GM18508 (cell line): ENCODE measurements at regions not wholly inside any gene's neighbourhood (a gene's known extent, or its start where the extent isn't known, plus 50 kb on each side); places are given as distances from the start of the nearest gene placed in this dataset.
"Not testable (repeated sequence)": the region's sequence is repeated elsewhere in the genome, so short reads cannot be mapped to it uniquely, and the experiment has no call there.

Source experiments
- ATAC-seq: cut with Tn5 transposase; IDR thresholded peaks from one replicate; pipeline ENCODE4 v1.9.1; 2021; ENCODE audit warnings: moderate number of reproducible peaks; ENCODE audit not compliant: insufficient read depth, unreplicated experiment

DNA sequence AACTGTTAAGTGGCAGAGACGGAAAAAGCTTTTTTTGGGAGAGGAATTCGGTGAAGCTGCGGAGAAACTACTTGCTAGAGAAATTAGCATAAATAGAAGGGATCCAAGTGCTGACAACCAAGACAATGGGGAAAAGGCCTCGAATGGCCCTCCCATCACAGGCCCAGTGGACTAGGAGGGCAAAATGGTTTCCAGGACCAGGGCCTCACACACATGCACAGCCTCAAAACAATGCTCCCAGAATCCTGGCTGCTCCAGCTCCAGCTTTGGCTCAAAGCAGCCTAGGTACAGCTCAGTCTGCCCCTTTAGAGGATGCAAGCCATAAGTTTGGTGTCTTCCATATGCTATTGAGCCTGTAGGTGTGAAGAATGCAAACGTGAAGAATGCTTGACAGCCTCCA, 388.2 kb downstream of the OTOL1 start:
- ATAC-seq: no peak

DNA sequence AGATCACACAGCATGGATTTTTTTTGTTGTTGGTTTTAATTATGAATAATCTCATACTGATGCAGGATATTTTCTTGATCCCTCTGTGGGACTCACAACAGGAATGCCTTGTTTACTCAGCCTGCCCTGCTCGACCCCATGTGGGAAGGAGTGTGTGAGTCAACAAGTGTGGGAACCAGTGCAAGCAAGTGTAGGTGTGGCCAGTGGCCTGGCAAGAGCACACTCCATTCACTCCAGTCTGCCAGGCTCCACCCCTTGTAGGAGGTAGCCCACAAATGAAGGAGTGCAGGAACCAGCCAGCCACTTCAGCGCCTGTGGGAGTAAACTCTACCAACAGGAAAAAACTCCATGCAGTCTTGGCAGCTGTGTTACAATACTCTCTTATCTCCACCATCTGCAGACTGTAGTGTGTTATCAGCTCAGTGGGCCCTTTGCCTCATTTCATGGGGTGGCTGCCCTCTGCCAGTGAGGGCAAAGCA, 393.6 kb downstream of the OTOL1 start:
- no peak for ATAC-seq

DNA sequence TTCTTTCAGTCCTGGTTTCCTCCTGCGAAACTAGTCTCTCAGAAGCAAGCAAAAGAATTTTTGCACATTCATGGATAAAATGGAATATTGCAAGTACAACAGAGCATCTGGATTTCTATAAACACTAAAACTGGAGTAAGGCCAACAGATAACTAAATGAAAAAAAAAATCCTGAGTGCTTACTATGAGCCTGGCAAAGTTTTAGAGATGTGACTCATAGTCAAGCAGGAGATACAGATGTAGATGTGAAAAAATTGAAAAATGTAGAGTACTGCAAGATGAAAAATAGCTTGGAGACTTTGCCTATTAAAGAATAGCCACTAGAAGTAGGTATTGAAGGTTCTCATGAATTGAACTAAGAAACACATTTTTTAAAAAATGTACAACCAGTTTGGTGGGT, 397.4 kb downstream of the OTOL1 start:
- ATAC-seq: no peak

DNA sequence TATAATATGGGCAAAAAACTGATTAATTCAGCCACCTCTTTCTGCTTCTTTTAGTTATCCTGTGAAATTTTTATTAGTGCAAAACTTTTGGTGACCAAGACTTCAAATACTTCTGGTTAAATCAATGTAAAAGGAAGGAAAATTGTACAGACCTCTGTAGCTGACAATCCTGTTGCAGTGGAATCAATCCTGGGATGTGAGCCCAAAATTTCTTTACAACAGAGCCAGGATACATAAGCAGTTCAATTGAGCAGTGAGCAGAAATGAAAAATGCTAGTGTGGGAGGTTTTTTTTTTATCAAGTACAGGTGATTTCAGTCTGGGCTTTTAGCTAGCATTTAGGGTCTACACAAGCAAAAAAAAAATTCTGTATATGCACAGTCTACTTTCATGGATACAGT, 398.0 kb downstream of the OTOL1 start:
- no peak for ATAC-seq

DNA sequence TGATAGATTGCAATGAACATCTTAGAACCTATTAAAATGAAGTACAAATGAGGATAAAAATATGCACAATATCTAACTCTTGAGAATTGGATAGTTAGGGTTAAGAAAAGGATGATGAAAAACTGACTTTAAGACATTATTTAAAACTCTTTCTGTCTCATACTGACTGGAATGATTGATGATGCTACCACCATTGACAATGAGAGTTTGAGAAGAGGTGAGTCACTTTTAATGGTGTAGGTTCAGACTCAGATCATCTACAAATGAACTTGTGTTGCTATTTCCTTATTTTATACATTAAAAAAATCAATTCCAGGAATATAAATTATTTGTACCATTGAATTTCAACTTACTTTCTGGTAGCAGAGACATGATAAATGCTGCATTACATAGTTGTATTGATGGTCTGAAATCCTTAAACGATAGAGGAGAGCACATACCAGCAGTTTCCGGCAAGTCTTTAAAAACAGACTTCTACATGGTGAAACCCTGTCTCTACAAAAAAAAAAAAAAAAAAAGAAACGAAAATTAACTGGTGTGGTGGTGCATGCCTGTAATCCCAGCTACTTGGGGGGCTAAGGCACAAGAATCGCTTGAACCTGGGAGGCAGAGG, 409.0 kb downstream of the OTOL1 start:
- ATAC-seq: no peak

DNA sequence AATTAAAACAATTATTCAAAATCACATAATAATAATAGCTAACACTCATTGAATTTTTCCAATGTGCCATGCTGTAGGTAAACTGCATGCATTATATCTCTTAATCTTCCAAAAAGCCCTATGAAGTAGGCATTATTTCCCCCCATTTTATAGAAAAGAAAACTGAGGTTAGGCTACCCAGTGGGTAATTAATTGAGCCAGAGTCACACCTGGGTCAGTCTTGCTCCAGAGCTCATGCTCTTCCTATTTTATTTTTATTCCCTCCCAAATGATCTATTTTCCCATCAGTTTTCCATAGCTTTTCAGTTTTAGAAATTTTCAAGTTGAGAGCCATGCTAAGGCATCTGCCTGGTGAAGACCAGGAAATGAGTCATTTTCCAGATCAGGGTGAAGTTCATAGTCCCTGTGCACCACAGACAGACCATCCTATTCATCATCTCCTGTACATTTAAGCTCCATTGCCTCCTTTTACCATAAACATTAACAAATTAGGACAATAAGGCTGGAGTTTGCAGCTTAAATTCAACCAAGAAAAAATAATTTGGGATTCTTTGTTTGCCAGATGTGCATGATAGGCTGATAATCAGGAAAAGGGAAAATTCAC, 417.3 kb downstream of the OTOL1 start:
- no peak for ATAC-seq

DNA sequence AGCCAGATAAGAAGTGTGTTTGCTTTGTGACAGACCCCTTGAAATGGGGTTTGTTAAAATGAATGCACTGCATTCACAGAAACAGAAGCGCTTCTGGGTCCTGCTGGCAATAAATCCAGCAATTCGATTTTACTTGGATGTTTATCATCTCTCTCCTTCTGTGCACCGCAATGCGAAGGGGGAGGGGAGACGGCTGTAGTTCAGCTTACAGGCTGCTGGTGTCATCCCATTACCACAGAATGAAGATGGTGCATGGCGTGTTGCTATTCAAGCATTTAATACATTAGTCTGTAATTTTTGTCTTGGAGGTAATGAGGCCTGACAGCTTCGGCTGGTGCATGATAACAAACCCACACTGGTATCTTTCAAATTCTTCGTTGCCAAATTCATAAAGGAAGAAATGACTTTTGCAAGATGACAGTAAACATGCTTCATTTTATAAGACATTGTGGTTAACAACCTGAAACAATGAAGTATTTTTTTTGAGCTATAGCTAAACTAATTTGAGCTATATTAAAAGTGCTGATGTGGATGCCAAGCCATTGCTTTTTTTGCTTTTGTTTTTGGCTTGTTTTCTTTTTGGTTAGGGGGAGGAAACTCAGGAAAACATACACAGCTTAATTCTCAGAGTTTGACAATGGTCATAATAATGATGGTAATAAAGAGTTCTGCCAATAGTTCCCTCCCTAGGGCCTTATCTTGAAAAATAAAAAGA, 418.3 kb downstream of the OTOL1 start:
- ATAC-seq: no peak

DNA sequence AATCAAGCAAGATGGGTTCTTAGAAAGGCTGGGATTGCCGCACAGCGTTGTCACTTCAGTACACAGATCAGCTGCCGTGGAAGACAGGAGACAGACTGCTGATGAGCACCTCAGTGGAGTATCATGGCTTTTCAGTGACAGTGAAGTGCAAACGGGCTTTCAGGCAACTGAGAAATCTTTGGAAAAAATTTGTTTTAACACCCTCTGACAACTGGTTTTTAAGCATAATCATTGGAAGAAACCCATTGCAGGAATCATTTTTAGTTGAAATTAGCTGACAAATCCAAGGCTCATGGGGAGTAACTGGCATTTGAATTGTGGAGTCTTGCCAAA, 418.8 kb downstream of the OTOL1 start:
- ATAC-seq: no peak

DNA sequence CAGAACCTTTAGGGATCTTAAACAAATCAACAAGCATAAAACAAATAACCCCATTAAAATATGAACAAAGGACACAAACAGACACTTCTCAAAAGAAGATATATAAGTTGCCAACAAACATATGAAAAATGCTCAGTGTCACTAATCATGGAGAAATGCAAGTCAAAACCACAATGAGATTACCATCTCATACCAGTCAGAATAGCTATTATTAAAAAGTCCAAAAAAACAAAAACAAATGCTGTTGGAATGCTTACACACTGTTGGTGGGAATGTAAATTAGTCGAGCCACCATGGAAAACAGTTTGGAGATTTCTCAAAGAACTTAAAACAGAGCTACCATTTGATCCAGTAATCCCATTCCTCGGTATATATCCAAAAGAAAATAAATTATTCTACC, 423.6 kb downstream of the OTOL1 start:
- ATAC-seq: no peak

DNA sequence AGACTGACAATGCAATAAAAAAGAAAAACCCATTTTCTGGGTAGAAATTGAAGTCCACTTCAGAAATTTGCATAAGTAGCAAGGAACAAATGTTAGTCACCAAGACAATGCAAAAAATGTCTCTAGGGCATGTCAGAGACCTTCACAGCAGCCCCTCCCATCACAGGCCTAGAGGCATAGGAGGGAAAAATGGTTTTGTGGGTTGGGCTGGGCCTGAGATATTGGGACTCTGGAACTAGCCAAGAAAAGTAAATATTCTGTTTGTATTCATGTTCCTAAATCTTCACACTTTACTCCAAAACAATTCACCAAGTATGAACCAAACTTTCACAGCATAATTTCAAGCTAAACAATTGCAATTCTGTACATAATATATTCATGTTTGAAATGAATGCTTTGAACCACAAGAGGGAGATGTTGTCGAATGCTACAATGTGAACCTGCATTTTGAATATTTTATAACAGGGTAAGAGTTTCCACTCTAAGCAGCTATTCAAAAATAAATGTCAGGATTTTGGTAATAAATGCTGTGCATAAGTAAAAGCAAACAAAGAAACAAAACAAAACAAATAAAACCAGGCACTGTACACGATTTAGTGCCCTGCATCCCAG, 429.2 kb downstream of the OTOL1 start:
- no peak for ATAC-seq

DNA sequence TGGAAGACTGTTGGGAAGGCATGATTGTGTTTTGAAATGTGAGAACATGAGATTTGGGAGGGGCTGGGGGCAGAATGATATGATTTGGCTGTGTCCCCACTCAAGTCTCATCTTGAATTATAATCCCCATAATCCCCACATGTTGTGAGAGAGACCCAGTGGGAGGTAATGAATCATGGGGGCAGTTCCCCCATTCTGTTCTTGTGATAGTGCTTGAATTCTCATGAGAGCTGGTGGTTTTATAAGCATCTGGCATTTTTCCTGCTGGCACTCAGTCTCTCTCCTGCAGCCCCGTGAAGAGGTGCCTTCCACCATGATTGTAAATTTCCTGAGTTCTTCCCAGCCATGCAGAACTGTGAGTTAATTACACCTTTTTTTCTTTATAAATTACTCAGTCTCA, 430.5 kb downstream of the OTOL1 start:
- no peak for ATAC-seq

DNA sequence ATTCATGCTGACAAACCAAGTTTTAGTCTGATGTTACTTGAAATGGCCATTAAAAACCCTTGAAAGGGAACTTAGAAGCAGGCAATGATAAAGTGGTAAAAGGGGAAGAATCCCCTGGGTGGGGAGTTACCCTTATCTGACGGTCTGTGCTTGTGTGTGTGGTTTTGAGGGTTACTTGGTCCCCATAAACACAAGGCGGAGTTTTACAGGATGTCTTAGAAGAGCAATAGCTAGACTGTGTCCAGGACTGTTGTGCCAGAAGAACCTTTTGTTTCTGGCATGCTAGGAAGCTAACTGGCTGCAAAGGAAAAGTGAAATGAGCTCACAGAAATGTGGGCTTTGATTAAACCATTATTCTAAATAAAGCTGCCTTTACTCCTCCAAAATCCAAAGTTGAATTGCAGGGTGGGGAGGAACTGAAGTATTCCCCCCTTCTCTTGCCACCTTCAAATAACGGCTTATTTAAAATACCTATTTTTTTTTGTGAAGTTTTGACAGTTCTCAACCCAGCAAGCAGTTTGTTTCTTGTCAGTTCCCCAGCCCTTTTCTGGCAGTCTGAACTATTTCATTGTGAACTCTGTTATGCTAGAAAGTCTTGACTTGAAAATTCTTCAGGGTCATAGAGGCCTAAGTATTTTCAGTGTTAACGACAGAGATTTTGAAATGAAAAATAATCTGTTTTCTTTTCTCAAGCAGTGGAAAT, 443.5 kb downstream of the OTOL1 start:
- no peak for ATAC-seq

DNA sequence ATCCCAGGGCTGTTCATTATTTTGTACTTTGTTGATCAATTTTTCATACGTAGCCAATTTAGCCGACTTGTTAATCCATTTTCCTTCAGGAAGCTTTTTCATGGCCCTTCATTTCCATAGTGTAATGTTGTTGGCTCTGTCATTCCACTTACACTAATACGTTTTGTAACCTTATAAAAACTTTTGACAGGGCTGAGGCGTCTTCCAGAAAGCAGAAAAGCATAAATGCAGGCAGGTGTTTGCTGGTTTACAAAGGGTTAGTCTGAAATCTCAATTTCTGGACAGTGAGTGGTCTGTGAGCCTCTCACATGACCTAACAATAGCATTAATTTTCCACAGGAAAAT, 444.0 kb downstream of the OTOL1 start:
- ATAC-seq: no peak

DNA sequence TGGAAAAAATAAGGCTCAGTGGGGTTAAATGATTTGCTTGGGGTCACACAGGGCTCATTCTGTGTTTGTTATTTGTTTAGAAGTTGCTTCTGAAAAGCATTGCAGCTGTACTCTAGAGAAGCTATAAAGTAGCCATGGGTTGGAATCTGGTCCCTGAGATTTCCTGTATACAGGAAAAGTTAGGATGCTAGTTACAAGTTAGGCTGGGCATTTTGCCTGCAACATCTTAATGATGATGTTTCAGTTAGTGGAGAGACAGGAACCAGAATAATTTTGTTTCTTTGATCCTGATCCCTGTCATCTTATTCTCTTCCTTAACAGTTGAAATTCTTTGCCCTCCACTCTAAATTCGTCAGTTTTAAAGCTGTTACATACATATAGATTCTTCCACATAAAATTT, 445.3 kb downstream of the OTOL1 start:
- no peak for ATAC-seq

DNA sequence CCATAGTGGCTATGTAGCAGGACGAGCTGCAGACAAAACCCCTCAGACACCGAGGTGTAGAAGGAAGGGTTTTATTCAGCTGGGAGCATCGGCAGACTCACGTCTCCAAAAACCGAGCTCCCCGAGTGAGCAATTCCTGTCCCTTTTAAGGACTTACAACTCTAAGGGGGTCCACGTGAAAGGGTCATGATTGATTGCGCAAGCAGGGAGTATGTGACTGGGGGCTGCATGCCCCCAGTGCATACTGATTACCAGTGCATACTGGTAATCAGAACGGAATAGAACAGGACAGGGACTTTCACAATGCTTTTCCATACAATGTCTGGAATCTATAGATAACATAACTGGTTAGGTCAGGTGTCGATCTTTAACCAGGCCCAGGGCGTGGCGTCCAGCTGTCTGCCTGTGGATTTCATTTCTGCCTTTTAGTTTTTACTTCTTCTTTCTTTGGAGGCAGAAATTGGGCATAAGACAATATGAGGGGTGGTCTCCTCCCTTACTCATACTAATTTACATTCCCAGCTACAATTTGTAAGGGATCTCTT, 447.3 kb downstream of the OTOL1 start:
- not testable (repeated sequence) for ATAC-seq

DNA sequence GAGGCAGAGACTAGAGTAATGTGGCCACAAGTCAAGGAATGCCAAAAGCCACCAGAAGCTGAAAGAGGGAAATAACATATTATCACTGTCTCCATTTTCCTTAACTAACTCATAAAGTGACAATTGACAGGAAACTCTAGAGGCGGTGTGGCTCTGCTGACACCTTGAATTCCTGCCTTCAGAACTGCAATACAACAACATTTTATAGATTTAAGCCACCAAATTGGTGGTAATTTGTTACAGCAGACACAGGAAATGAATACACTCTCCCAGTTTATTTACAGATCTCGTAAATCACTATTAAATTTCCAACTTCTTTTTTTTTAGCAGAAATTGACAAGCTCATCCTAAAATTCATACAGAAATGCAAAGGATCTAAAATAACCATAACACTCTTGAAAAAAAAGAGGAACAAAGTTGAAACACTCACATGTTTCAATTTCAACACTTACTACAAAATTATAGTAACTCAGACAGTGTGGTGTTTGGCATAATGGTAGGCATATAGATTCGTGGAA, 449.9 kb downstream of the OTOL1 start:
- no peak for ATAC-seq

DNA sequence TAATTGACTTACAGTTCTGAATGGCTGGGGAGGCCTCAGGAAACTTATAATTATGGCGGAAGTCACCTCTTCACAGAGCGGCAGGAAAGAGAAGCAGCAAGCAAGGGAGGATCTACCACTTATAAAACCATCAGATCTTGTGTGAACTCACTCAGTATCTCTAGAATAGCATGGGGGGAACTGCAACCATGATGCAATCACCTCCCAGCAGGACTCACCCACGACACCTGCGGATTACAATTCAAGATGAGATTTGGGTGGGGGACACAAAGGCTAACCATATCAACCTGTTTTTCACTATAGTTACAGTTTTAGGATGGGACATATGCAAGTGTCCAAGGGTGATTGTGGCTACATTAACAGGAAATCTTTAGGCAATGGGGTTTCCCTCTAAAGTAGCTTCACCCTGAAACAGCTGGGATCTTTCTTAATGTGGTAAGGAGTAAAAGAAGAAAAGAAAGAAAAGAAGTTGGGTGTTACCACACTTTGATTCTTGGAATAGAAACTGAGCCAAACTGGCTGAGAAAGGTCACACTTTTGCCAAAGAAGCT, 453.8 kb downstream of the OTOL1 start:
- no peak for ATAC-seq

DNA sequence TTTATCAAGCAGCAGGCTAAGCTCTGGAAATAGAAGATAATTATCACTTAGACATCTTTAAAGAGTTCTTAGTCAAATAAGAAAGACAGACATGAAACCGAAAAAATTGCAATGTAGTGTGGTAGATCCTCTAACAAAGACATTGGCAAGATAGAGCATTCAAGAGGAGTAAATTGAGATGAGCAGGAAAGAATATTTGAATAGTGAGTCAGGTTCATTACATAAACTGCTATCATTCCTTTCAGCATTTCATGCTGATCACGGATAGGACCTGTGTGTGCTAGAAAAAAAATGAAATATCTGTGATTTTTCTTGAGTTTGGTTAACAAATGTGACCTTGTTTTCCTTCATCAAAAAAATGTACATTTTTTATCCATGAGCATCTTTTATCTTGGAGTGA, 460.9 kb downstream of the OTOL1 start:
- ATAC-seq: no peak

DNA sequence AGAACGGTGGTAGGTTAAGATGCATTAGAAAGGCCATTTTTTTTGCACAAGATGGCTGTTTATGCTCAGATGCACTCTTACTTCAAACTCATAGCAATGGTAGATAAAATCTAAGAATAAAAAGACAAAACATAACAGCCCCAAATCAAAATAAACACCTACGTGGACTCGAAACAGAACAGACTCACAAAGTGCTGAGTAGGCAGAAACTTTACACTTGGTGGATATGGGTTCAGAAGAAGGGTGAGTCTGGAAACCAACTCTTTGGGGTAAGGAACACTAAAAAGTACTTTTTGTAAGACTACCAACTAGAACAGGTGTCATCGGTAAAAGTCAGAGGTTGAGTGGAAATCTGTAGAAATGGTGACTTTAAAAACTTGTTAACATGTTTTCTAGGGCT, 468.2 kb downstream of the OTOL1 start:
- ATAC-seq: no peak

DNA sequence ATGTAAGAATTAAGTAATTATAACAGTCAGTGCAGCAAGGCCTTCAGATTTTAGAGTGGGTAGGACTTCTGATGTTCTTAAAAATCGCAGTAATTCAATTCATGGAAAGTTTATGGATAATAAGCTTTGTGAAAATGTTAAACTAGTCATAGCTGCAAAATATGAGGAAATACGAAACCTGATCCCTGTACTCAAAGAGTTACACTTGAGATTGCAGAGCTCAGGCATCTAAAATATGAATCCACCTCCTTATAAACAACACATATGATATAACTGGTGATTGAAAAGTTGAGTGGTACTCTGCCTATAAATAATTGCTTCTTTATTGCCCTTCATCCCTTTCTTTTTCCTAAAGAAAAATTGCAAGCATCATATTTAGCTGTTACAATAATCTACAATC, 473.3 kb downstream of the OTOL1 start:
- ATAC-seq: no peak
